ENCODE measurements at regions not wholly inside any gene's neighbourhood (a gene's known extent, or its start where the extent isn't known, plus 50 kb on each side); places are given as distances from the start of the nearest gene placed in this dataset.
"Not testable (repeated sequence)": the region's sequence is repeated elsewhere in the genome, so short reads cannot be mapped to it uniquely, and the experiment has no call there.

- no peak for DNase-seq
Observed at GRCh38 chr4:83213640-83214039, 71.0 kb downstream of the COQ2 start.

- no peak for DNase-seq
Observed at GRCh38 chr4:83212041-83212851, 72.4 kb downstream of the COQ2 start.

- no peak for DNase-seq
Observed at GRCh38 chr4:83209419-83209818, 75.2 kb downstream of the COQ2 start.

- no peak for DNase-seq
Observed at GRCh38 chr4:83208371-83209365, 75.9 kb downstream of the COQ2 start.

- no peak for DNase-seq
Observed at GRCh38 chr4:83207497-83208101, 77.0 kb downstream of the COQ2 start.

- DNase-seq: no peak
Observed at GRCh38 chr4:83205760-83206159, 78.8 kb downstream of the COQ2 start.

- DNase-seq: no peak
Observed at GRCh38 chr4:83204731-83205130, 79.9 kb downstream of the COQ2 start.

- no peak for DNase-seq
Observed at GRCh38 chr4:83201761-83202160, 82.8 kb downstream of the COQ2 start.

GRCh38 chr4:83197555-83198235 is 83.2 kb upstream of the PLAC8 start:
- DNase-seq: peak; percentile 65

GRCh38 chr4:83196921-83197320 is 82.4 kb upstream of the PLAC8 start:
- DNase-seq: no peak

- DNase-seq: no peak
Observed at GRCh38 chr4:83195269-83195668, 80.7 kb upstream of the PLAC8 start.

GRCh38 chr4:83194588-83194987 is 80.1 kb upstream of the PLAC8 start:
- not testable (repeated sequence) for DNase-seq

- DNase-seq: no peak
Observed at GRCh38 chr4:83192634-83193033, 78.1 kb upstream of the PLAC8 start.

- DNase-seq: no peak
Observed at GRCh38 chr4:83191026-83191425, 76.5 kb upstream of the PLAC8 start.

- DNase-seq: no peak
Observed at GRCh38 chr4:83189631-83190136, 75.2 kb upstream of the PLAC8 start.

GRCh38 chr4:83180431-83180968 is 66.0 kb upstream of the PLAC8 start:
- DNase-seq: peak; percentile 15

- DNase-seq: no peak
Observed at GRCh38 chr4:83179205-83179604, 64.7 kb upstream of the PLAC8 start.

GRCh38 chr4:83178029-83178428 is 63.5 kb upstream of the PLAC8 start:
- DNase-seq: no peak

- DNase-seq: no peak
Observed at GRCh38 chr4:83177182-83177581, 62.7 kb upstream of the PLAC8 start.

- no peak for DNase-seq
Observed at GRCh38 chr4:83174844-83175414, 60.4 kb upstream of the PLAC8 start.

GRCh38 chr4:83172371-83172770 is 57.8 kb upstream of the PLAC8 start:
- no peak for DNase-seq
